ENCODE measurements at regions not wholly inside any gene's neighbourhood (a gene's known extent, or its start where the extent isn't known, plus 50 kb on each side); places are given as distances from the start of the nearest gene placed in this dataset.

DNA sequence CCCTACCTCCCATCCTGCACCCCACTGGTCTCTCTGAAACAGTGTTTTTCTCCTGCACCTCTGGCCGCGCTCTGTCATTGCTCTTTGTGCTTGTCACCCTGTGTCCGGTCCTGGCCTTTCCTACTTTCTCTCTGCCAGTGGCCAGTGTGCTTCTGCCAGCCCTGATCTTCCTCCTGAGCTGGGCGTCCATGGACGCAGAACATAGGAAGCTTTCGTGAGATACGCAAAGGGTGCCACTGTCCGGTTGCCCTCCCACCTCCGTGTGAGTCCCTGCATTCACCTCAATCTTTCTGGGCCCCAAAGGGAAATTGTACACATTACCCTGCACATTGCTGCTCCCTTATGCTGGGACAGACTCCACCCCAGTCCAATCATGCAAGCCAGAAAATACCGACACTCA is 105.7 kb upstream of the SOX1 start:
- H3K27me3 ChIP-seq (ENCODE audit: control insufficient read depth in 3 of 3, insufficient read depth in 3 of 3, low read length in 2 of 3), result peaks cover 0 to 15% (median 7%) of the 10 kb centered on the region in 3 donors
- H3K27ac ChIP-seq (ENCODE audit: low read depth in 1 of 2, low read length in 1 of 2), result no peak overlapping the region
- WGBS, 2 donors, result 82 to 84% methylated on average over 10 of the region's 10 CpGs
- no peak for DNase-seq
- TF ChIP-seq CTCF (IDR thresholded peaks at IDR 0.05; ENCODE audit: control extremely low read depth, extremely low read depth), result no peak
- no peak overlapping the region for H3K4me3 ChIP-seq
- H3K9me3 ChIP-seq (ENCODE audit: control insufficient read depth in 4 of 4, insufficient read depth in 3 of 4, low read length in 3 of 4), result peaks cover 0 to 6% (median 0%) of the 10 kb centered on the region in 4 donors
- ATAC-seq (ENCODE audit: insufficient read depth, low FRiP score), result no peak
- H3K4me1 ChIP-seq (ENCODE audit: control insufficient read depth in 5 of 5, insufficient read depth in 5 of 5, low read length in 5 of 5), result no peaks in the 10 kb centered on the region
- H3K9ac ChIP-seq (ENCODE audit: insufficient read depth in 1 of 2, low read length in 2 of 2), result no peak overlapping the region
- H3K36me3 ChIP-seq (ENCODE audit: control insufficient read depth in 4 of 4, insufficient read depth in 4 of 4, low read length in 4 of 4), result no peaks in the 10 kb centered on the region

- Histone ChIP-seq H3K4me3 (no peak overlapping the region), H3K27me3 (ENCODE audit: control insufficient read depth in 3 of 3, insufficient read depth in 3 of 3, low read length in 2 of 3) (peaks cover 0 to 12% (median 7%) of the 10 kb centered on the region in 3 donors), H3K36me3 (ENCODE audit: control insufficient read depth in 4 of 4, insufficient read depth in 4 of 4, low read length in 4 of 4) (no peaks in the 10 kb centered on the region), H3K9me3 (ENCODE audit: control insufficient read depth in 4 of 4, insufficient read depth in 3 of 4, low read length in 3 of 4) (peaks cover 0 to 6% (median 0%) of the 10 kb centered on the region in 4 donors), H3K27ac (ENCODE audit: low read depth in 1 of 2, low read length in 1 of 2) (no peak overlapping the region), H3K9ac (ENCODE audit: insufficient read depth in 1 of 2, low read length in 2 of 2) (no peak overlapping the region), H3K4me1 (ENCODE audit: control insufficient read depth in 5 of 5, insufficient read depth in 5 of 5, low read length in 5 of 5) (no peaks in the 10 kb centered on the region)
- 82 to 85% methylated on average over 11 of the region's 11 CpGs for WGBS, 2 donors
- ATAC-seq (ENCODE audit: insufficient read depth, low FRiP score) (no peak), DNase-seq (no peak)
- TF ChIP-seq CTCF (IDR thresholded peaks at IDR 0.05; ENCODE audit: control extremely low read depth, extremely low read depth), result no peak
These were observed 105.2 kb upstream of the SOX1 start for GRCh38 chr13:111961651-111962192.

DNA sequence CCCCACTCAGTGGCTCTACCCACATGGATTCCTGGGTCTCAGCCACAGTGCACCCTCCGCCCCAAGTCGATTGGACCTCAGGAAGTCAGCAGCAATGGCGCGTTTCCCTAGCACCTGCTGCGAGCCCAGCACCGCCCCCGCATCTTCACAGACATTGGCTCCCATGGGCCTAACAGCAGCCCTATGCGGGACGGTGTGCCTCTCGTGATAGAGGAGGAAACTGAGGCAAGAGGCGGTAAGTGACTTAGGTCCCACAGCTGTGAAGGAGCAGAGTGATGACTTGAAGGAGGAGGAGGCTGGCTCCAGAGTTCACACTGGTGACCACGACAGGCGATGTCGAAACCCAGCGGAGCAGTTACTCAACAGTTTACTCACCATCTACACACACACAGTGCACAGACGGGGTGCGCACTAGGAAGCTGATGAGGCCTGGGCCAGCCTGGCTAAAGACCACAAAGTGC is 104.5 kb upstream of the SOX1 start:
- Histone ChIP-seq H3K27ac (ENCODE audit: low read depth in 1 of 2, low read length in 1 of 2) (no peak overlapping the region), H3K4me1 (ENCODE audit: control insufficient read depth in 5 of 5, insufficient read depth in 5 of 5, low read length in 5 of 5) (no peaks in the 10 kb centered on the region), H3K27me3 (ENCODE audit: control insufficient read depth in 3 of 3, insufficient read depth in 3 of 3, low read length in 2 of 3) (peaks cover 0 to 7% (median 6%) of the 10 kb centered on the region in 3 donors), H3K9ac (ENCODE audit: insufficient read depth in 1 of 2, low read length in 2 of 2) (no peak overlapping the region), H3K9me3 (ENCODE audit: control insufficient read depth in 4 of 4, insufficient read depth in 3 of 4, low read length in 3 of 4) (peaks cover 0 to 3% (median 0%) of the 10 kb centered on the region in 4 donors), H3K36me3 (ENCODE audit: control insufficient read depth in 4 of 4, insufficient read depth in 4 of 4, low read length in 4 of 4) (no peaks in the 10 kb centered on the region), H3K4me3 (no peak overlapping the region)
- DNase-seq, result no peak
- WGBS, 2 donors, result 75 to 80% methylated on average over 17 of the region's 17 CpGs
- ATAC-seq (ENCODE audit: insufficient read depth, low FRiP score), result no peak
- TF ChIP-seq CTCF (IDR thresholded peaks at IDR 0.05; ENCODE audit: control extremely low read depth, extremely low read depth), result no peak

DNA sequence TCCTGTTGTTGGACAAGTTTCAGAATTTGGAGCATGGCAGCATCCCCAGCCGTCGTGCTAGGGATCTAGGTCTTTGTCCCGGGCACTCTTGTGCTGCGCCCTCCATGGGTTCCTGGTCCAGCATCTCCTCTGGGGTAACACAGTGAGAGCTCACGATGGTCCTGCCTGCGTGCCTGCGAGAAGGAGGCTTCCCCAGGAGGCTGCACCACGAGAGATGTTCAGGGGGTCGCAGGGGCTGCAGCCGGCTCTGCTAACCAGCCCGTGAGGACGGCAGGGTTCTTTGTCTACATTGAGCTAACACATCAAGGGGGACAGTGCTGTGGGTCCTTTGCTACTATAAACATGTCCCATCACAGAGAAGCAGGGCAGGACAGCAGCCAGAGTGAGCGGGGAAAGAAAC is 103.9 kb upstream of the SOX1 start:
- ATAC-seq (ENCODE audit: insufficient read depth, low FRiP score) (no peak), DNase-seq (no peak)
- Histone ChIP-seq H3K9ac (ENCODE audit: insufficient read depth in 1 of 2, low read length in 2 of 2) (no peak overlapping the region), H3K4me1 (ENCODE audit: control insufficient read depth in 5 of 5, insufficient read depth in 5 of 5, low read length in 5 of 5) (no peaks in the 10 kb centered on the region), H3K9me3 (ENCODE audit: control insufficient read depth in 4 of 4, insufficient read depth in 3 of 4, low read length in 3 of 4) (peaks cover 0 to 3% (median 0%) of the 10 kb centered on the region in 4 donors), H3K27ac (ENCODE audit: low read depth in 1 of 2, low read length in 1 of 2) (no peak overlapping the region), H3K4me3 (no peak overlapping the region), H3K36me3 (ENCODE audit: control insufficient read depth in 4 of 4, insufficient read depth in 4 of 4, low read length in 4 of 4) (no peaks in the 10 kb centered on the region), H3K27me3 (ENCODE audit: control insufficient read depth in 3 of 3, insufficient read depth in 3 of 3, low read length in 2 of 3) (peaks cover 0 to 6% (median 6%) of the 10 kb centered on the region in 3 donors)
- WGBS, 2 donors, result 87 to 91% methylated on average over 13 of the region's 13 CpGs
- no peak for TF ChIP-seq CTCF (IDR thresholded peaks at IDR 0.05; ENCODE audit: control extremely low read depth, extremely low read depth)
